Trophoblast cell (in vitro differentiated cells and primary cell): ENCODE measurements at regions not wholly inside any gene's neighbourhood (a gene's known extent, or its start where the extent isn't known, plus 50 kb on each side); places are given as distances from the start of the nearest gene placed in this dataset.

Experiments
- DNase-seq, 2 donors: peaks; one replicate each; pipeline ENCODE4 v3.0.0-alpha.2; 2016
- H2AFZ ChIP-seq: 2 replicates; pipeline ENCODE4 v1.6.1; 2013; ENCODE audit warnings: low read length, moderate library complexity, mild to moderate bottlenecking; ENCODE audit not compliant: insufficient read depth, poor library complexity
- H2AK5ac ChIP-seq: 2 replicates; pipeline ENCODE4 v1.6.1; 2013; ENCODE audit warnings: mild to moderate bottlenecking, low read length
- H2BK120ac ChIP-seq: 2 replicates; pipeline ENCODE4 v1.6.1; 2013; ENCODE audit warnings: low read length, mild to moderate bottlenecking, moderate library complexity; ENCODE audit not compliant: insufficient read depth, poor library complexity
- H2BK12ac ChIP-seq: 2 replicates; pipeline ENCODE4 v1.6.1; 2013; ENCODE audit warnings: mild to moderate bottlenecking, low read length, moderate library complexity
- H2BK5ac ChIP-seq: 2 replicates; pipeline ENCODE4 v1.6.1; 2013; ENCODE audit warnings: low read length, low read depth, moderate library complexity, mild to moderate bottlenecking; ENCODE audit not compliant: poor library complexity
- H3K14ac ChIP-seq: 2 replicates; pipeline ENCODE4 v1.6.1; 2013; ENCODE audit warnings: mild to moderate bottlenecking, low read length
- H3K18ac ChIP-seq: 2 replicates; pipeline ENCODE4 v1.6.1; 2013; ENCODE audit warnings: mild to moderate bottlenecking, low read length
- H3K23ac ChIP-seq: 2 replicates; pipeline ENCODE4 v1.6.1; 2013; ENCODE audit warnings: low read length
- H3K27ac ChIP-seq: 2 replicates; pipeline ENCODE4 v1.5.1; 2013; ENCODE audit warnings: low read depth, mild to moderate bottlenecking, inconsistent platforms, low read length, moderate library complexity
- H3K27me3 ChIP-seq: 2 replicates; pipeline ENCODE4 v1.6.1; 2013; ENCODE audit warnings: inconsistent platforms, mild to moderate bottlenecking, low read length, moderate library complexity; ENCODE audit not compliant: insufficient read depth
- H3K36me3 ChIP-seq, 2 experiments: 1 replicate in 1 of 2; 2 replicates in 1 of 2; pipeline ENCODE4 v1.6.1; 2013; ENCODE audit warnings: low read length in 2 of 2, mild to moderate bottlenecking in 2 of 2, moderate library complexity in 1 of 2; ENCODE audit not compliant: insufficient read depth in 2 of 2, control insufficient read depth in 1 of 2
- H3K4ac ChIP-seq: 2 replicates; pipeline ENCODE4 v1.6.1; 2013; ENCODE audit warnings: low read depth, mild to moderate bottlenecking, low read length, moderate library complexity
- H3K4me1 ChIP-seq, 2 experiments: 1 replicate in 1 of 2; 2 replicates in 1 of 2; pipeline ENCODE4 v1.6.1; 2013; ENCODE audit warnings: low read length in 2 of 2, mild to moderate bottlenecking in 2 of 2, moderate library complexity in 1 of 2; ENCODE audit not compliant: insufficient read depth in 2 of 2, control insufficient read depth in 1 of 2
- H3K4me2 ChIP-seq: 2 replicates; pipeline ENCODE4 v1.6.1; 2013; ENCODE audit warnings: inconsistent platforms, mild to moderate bottlenecking, low read length, moderate library complexity
- H3K4me3 ChIP-seq: 2 replicates; pipeline ENCODE4 v1.5.1; 2013; ENCODE audit warnings: mild to moderate bottlenecking, low read depth, low read length, inconsistent platforms
- H3K79me1 ChIP-seq: one replicate; pipeline ENCODE4 v1.6.1; 2013; ENCODE audit warnings: low read length
- H3K79me2 ChIP-seq: 2 replicates; pipeline ENCODE4 v1.6.1; 2013; ENCODE audit warnings: low read length, mild to moderate bottlenecking; ENCODE audit not compliant: control insufficient read depth, insufficient read depth, poor library complexity
- H3K9ac ChIP-seq: 2 replicates; pipeline ENCODE4 v1.6.1; 2013; ENCODE audit warnings: mild to moderate bottlenecking, low read length
- H3K9me3 ChIP-seq: 2 replicates; pipeline ENCODE4 v1.6.1; 2013; ENCODE audit warnings: low read depth, mild to moderate bottlenecking, control low read depth, inconsistent platforms, low read length; ENCODE audit not compliant: insufficient read depth
- H4K12ac ChIP-seq: 2 replicates; pipeline ENCODE4 v1.6.1; 2013; ENCODE audit warnings: low read depth, mild to moderate bottlenecking, low read length, moderate library complexity
- H4K8ac ChIP-seq: 2 replicates; pipeline ENCODE4 v1.6.1; 2013; ENCODE audit warnings: low read depth, mild to moderate bottlenecking, low read length, moderate library complexity
- H4K91ac ChIP-seq: one replicate; pipeline ENCODE4 v1.6.1; 2013; ENCODE audit warnings: low read depth, mild to moderate bottlenecking, low read length, moderate library complexity
- WGBS: extraction: QIAGEN DNeasy Blood & Tissue Kit; methylation state at CpG from one replicate; pipeline ENCODE4 v1.1.7; 2013; ENCODE audit warnings: missing lambda C conversion rate; ENCODE audit not compliant: insufficient read length, insufficient coverage; ENCODE audit errors: extremely low coverage; 5-methylcytosine and 5-hydroxymethylcytosine counted together

GRCh38 chr12:64938179-64938578 lies 113.7 kb downstream of the TBC1D30 start:
- H3K14ac ChIP-seq = no peak overlapping the region
- H3K9ac ChIP-seq = no peak overlapping the region
- no peak overlapping the region for H2AK5ac ChIP-seq
- no peak overlapping the region for H3K23ac ChIP-seq
- no peak overlapping the region for H3K4ac ChIP-seq
- H3K27me3 ChIP-seq = no peaks in the 10 kb centered on the region
- H3K79me2 ChIP-seq = no peaks in the 10 kb centered on the region
- H2BK5ac ChIP-seq = no peak overlapping the region
- H2AFZ ChIP-seq = no peak overlapping the region
- H3K36me3 ChIP-seq = no peaks in the 10 kb centered on the region
- H3K4me1 ChIP-seq = peaks cover 0 to 3% of the 10 kb centered on the region in 2 experiments
- H3K4me3 ChIP-seq = no peak overlapping the region
- H3K79me1 ChIP-seq = no peaks in the 10 kb centered on the region
- H4K8ac ChIP-seq = no peak overlapping the region
- H2BK120ac ChIP-seq = no peak overlapping the region
- no peak overlapping the region for H3K18ac ChIP-seq
- H4K91ac ChIP-seq = no peak overlapping the region
- no peak overlapping the region for H3K27ac ChIP-seq
- WGBS = no CpG with 5 or more reads among the region's 2 CpGs
- no peaks in the 10 kb centered on the region for H3K9me3 ChIP-seq
- no peak overlapping the region for H2BK12ac ChIP-seq
- no peak for DNase-seq
- H3K4me2 ChIP-seq = no peak overlapping the region
- no peak overlapping the region for H4K12ac ChIP-seq

DNA sequence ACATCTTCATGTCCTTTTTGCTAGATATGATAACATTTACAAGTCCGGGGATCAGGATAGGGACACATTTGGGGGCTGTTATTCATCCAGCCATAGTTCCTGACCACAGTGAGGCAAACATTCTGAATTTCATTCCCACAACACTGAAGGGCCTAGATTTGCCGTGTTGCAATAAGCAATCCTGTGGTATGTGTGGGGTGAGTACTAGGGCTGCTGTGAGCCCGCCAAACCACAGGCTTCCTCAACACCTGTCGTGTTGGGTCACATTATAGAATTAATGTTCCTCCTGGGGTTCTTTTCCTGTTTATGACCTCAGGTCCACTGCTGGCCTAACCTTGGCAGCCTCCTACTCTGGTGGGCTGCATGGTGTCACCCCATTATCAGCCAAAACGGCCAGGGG lies 119.2 kb downstream of the TBC1D30 start:
- H3K4ac ChIP-seq = no peak overlapping the region
- H3K14ac ChIP-seq = no peak overlapping the region
- no peak overlapping the region for H2AFZ ChIP-seq
- H3K9ac ChIP-seq = no peak overlapping the region
- peaks cover 0 to 3% of the 10 kb centered on the region in 2 experiments for H3K4me1 ChIP-seq
- no CpG with 5 or more reads among the region's 5 CpGs for WGBS
- H3K27me3 ChIP-seq = no peaks in the 10 kb centered on the region
- no peaks in the 10 kb centered on the region for H3K36me3 ChIP-seq
- H3K27ac ChIP-seq = no peak overlapping the region
- H4K8ac ChIP-seq = no peak overlapping the region
- no peak overlapping the region for H4K91ac ChIP-seq
- no peak overlapping the region for H2BK120ac ChIP-seq
- no peak overlapping the region for H2AK5ac ChIP-seq
- no peak overlapping the region for H3K4me3 ChIP-seq
- no peak overlapping the region for H4K12ac ChIP-seq
- H3K79me1 ChIP-seq = no peaks in the 10 kb centered on the region
- no peak overlapping the region for H3K4me2 ChIP-seq
- no peak overlapping the region for H3K18ac ChIP-seq
- H2BK12ac ChIP-seq = no peak overlapping the region
- H3K79me2 ChIP-seq = no peaks in the 10 kb centered on the region
- DNase-seq = no peak
- H3K9me3 ChIP-seq = no peaks in the 10 kb centered on the region
- no peak overlapping the region for H3K23ac ChIP-seq
- no peak overlapping the region for H2BK5ac ChIP-seq

- Histone ChIP-seq H2BK5ac (no peak overlapping the region), H3K4me2 (no peak overlapping the region), H3K14ac (no peak overlapping the region), H3K27ac (no peak overlapping the region), H3K79me1 (no peaks in the 10 kb centered on the region), H3K4ac (no peak overlapping the region), H2AFZ (no peak overlapping the region), H3K36me3 (no peaks in the 10 kb centered on the region), H4K8ac (no peak overlapping the region), H3K27me3 (no peaks in the 10 kb centered on the region), H3K18ac (no peak overlapping the region), H4K12ac (no peak overlapping the region), H2BK120ac (no peak overlapping the region), H3K9ac (no peak overlapping the region), H3K9me3 (no peaks in the 10 kb centered on the region), H3K4me3 (no peak overlapping the region), H4K91ac (no peak overlapping the region), H2BK12ac (no peak overlapping the region), H2AK5ac (no peak overlapping the region), H3K23ac (no peak overlapping the region), H3K4me1 (peaks cover 0 to under 1% of the 10 kb centered on the region in 2 experiments), H3K79me2 (no peaks in the 10 kb centered on the region)
- no peak for DNase-seq
- WGBS = no CpG with 5 or more reads among the region's 3 CpGs
Observed at GRCh38 chr12:64944966-64945365, 120.5 kb downstream of the TBC1D30 start.

DNA sequence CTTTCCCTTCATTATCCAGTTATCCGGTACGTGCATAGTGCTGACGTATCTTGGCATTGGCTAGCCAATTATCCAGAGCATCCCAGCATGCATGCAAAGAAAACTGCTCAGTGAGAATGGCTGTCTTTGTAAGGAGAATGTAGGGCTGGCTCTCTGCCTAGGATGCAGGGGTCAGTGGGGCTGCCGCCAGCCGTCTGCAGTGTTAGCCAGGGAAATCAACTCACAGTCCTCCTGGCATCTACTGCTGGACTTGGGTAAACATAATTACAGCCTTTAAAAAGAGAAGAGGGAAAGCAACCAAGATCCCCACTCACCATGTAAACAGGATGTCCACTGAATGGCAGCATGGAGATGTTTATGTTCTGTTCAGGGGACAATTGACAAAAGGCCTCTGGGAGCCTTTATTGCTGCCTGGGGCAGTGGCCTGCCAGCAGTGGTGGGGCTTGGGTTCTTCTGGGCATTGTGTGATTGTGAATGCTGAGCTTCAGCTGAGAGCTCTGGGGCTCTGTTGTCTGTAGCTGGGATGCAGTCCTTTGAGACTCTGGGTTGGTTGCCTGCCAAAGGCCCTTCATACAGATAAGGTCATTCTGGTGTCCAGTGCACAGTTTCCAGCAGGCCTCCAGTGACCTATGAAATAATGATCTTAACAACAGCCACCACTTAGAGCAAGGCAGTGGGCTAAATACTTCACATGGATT lies 121.8 kb downstream of the TBC1D30 start:
- H3K9ac ChIP-seq = no peak overlapping the region
- H2AK5ac ChIP-seq = no peak overlapping the region
- no peak overlapping the region for H3K4me3 ChIP-seq
- H3K14ac ChIP-seq = no peak overlapping the region
- H3K4me1 ChIP-seq = no peaks in the 10 kb centered on the region
- no peak overlapping the region for H4K12ac ChIP-seq
- H3K4me2 ChIP-seq = no peak overlapping the region
- no peak for DNase-seq
- no peak overlapping the region for H2BK12ac ChIP-seq
- H3K18ac ChIP-seq = no peak overlapping the region
- no peaks in the 10 kb centered on the region for H3K36me3 ChIP-seq
- H3K79me2 ChIP-seq = no peaks in the 10 kb centered on the region
- H3K23ac ChIP-seq = no peak overlapping the region
- H2BK5ac ChIP-seq = no peak overlapping the region
- no peaks in the 10 kb centered on the region for H3K9me3 ChIP-seq
- no peak overlapping the region for H4K8ac ChIP-seq
- no peaks in the 10 kb centered on the region for H3K27me3 ChIP-seq
- WGBS = no CpG with 5 or more reads among the region's 5 CpGs
- no peak overlapping the region for H2BK120ac ChIP-seq
- no peak overlapping the region for H3K4ac ChIP-seq
- no peak overlapping the region for H4K91ac ChIP-seq
- no peak overlapping the region for H2AFZ ChIP-seq
- H3K79me1 ChIP-seq = no peaks in the 10 kb centered on the region
- no peak overlapping the region for H3K27ac ChIP-seq
